ENCODE measurements at regions not wholly inside any gene's neighbourhood (a gene's known extent, or its start where the extent isn't known, plus 50 kb on each side); places are given as distances from the start of the nearest gene placed in this dataset.

DNA sequence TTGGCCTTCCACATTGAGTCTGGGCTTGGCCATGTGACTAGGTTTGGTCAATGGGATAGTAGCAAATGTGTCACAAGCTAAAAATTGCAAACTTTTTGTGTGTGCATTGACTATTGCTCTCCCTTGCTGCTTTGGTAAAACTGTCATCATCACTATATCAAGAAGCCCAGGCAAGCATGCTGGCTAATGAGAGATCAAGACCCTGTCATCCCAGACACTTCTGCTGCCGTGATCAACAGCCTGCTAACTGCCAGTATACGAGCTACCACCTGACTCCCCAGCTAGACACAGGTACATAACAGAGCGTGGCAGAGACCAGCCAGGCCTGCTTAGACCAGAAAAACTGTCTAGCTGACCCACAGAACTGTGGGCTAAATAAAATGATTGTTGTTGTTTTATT, 456.7 kb upstream of the DCN start:
- TF ChIP-seq, protein P1, sequence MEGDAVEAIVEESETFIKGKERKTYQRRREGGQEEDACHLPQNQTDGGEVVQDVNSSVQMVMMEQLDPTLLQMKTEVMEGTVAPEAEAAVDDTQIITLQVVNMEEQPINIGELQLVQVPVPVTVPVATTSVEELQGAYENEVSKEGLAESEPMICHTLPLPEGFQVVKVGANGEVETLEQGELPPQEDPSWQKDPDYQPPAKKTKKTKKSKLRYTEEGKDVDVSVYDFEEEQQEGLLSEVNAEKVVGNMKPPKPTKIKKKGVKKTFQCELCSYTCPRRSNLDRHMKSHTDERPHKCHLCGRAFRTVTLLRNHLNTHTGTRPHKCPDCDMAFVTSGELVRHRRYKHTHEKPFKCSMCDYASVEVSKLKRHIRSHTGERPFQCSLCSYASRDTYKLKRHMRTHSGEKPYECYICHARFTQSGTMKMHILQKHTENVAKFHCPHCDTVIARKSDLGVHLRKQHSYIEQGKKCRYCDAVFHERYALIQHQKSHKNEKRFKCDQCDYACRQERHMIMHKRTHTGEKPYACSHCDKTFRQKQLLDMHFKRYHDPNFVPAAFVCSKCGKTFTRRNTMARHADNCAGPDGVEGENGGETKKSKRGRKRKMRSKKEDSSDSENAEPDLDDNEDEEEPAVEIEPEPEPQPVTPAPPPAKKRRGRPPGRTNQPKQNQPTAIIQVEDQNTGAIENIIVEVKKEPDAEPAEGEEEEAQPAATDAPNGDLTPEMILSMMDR (IDR thresholded peaks at IDR 0.05): no peak
- no peak for TF ChIP-seq POLR2A (IDR thresholded peaks at IDR 0.05)

Data from right lobe of liver (tissue), 4 donors.